ENCODE measurements at regions not wholly inside any gene's neighbourhood (a gene's known extent, or its start where the extent isn't known, plus 50 kb on each side); places are given as distances from the start of the nearest gene placed in this dataset.
"Not testable (repeated sequence)": the region's sequence is repeated elsewhere in the genome, so short reads cannot be mapped to it uniquely, and the experiment has no call there.

- no peak for DNase-seq
Observed at GRCh38 chr11:79503028-79503427, 62.2 kb upstream of the TENM4 start.

DNA sequence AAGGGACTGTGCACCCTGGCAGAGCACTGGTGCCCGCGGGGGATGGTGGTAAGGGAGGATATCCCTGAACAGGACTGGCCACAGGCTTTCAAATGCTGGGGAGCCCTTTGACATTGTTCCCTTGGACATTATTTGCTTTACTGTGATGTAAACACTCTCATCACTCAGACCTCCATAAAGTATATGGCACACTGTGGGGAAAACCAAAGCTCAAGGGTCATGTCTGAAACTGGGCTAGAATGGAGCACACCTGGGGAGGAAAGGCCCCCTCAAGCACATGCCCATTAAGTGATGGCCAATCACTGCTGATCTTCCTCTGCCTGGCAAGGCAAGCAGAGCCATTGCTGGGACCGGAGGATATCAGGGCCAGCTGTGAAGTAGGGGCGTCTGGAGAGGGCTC lies 60.9 kb upstream of the TENM4 start:
- DNase-seq, result no peak

- not testable (repeated sequence) for DNase-seq
Observed at GRCh38 chr11:79499929-79500328, 59.1 kb upstream of the TENM4 start.

DNA sequence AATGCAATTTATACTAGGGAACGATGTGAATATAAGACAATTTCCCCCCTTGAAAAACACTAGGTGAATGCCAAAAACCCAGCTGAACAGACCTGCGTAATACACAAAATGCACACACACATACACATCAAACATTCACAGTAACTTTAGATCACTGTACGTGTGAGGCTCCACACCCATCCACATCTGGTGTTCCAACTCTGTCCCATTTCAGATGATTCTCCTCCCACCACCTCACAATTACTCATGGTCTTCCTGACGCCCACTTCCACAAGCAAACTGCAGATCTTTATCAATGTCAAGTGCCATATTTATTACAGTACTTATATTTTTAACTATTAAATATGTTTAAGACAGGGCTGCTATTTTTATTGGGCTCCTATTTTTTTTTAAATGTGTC lies 57.8 kb upstream of the TENM4 start:
- DNase-seq, result no peak

DNA sequence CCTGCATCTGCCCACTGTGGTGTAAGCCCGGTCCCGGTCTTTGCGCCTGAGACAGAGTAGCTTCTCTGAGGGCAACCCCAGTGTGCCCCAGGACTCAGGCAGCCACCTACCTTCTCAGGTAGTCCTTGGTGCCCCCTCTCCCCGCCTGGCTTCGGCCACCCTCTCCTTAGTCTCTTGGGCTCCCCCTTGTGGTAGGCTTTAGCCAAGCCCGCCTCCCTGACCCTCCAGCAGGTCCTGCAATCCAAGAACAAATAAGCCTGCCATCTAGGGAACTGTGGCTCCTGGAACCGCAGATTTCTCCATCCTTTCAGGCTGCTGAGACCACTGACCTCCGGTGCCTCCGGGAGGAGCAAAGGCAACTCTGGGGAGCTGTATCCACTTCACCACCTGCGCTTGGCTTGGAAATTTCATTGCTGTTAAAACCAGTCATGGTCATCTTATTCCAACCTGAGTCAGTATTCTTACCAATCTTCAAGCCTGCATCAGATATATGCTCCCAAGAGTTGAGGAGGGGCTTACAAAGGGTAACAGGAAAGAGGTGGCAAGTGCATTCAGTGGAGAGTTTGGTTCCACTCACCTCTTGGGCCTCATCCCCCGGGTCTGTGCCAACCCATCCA lies 52.8 kb upstream of the TENM4 start:
- no peak for DNase-seq

GRCh38 chr11:79492008-79492407 lies 51.2 kb upstream of the TENM4 start:
- no peak for DNase-seq

Data from activated gamma-delta T cell (primary cell).